ENCODE measurements at regions not wholly inside any gene's neighbourhood (a gene's known extent, or its start where the extent isn't known, plus 50 kb on each side); places are given as distances from the start of the nearest gene placed in this dataset.

DNA sequence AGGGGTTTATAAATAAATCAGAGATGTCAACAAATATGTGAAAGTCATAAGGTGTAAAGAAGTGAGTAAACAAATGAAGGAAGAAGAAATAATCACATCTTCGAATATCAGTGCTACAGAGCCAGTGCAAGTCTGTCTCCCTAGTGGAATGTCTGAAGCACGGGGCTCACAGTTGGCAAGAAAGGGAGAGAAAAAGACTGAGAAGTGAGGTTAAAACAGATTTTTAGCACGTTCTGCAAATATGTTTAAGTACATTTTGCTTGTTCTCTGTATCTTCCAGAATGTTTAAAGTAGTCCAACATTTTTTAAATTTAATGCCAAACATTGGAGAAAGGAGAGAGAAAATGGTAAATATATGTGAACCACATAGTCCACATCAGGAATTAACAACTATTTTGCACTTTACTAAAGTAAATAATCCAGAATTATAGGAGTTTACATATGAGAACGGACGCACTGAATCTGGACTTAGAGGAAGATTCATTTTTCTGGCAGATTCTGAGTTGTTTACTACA is 682.4 kb downstream of the LTN1 start:
- TF ChIP-seq POLR2A (IDR thresholded peaks at IDR 0.05) (no peak), POLR2AphosphoS5 (IDR thresholded peaks at IDR 0.05) (no peak)
- TF ChIP-seq, protein P1, sequence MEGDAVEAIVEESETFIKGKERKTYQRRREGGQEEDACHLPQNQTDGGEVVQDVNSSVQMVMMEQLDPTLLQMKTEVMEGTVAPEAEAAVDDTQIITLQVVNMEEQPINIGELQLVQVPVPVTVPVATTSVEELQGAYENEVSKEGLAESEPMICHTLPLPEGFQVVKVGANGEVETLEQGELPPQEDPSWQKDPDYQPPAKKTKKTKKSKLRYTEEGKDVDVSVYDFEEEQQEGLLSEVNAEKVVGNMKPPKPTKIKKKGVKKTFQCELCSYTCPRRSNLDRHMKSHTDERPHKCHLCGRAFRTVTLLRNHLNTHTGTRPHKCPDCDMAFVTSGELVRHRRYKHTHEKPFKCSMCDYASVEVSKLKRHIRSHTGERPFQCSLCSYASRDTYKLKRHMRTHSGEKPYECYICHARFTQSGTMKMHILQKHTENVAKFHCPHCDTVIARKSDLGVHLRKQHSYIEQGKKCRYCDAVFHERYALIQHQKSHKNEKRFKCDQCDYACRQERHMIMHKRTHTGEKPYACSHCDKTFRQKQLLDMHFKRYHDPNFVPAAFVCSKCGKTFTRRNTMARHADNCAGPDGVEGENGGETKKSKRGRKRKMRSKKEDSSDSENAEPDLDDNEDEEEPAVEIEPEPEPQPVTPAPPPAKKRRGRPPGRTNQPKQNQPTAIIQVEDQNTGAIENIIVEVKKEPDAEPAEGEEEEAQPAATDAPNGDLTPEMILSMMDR (IDR thresholded peaks at IDR 0.05), result no peak
- 38 to 52% methylated on average over 5 of the region's 5 CpGs for WGBS, 2 donors (ENCODE audit: low coverage in 1 of 2)
- Histone ChIP-seq H3K27ac (no peak overlapping the region), H3K36me3 (no peaks in the 10 kb centered on the region), H3K4me3 (no peak overlapping the region), H3K27me3 (no peaks in the 10 kb centered on the region), H3K4me1 (no peaks in the 10 kb centered on the region), H3K9me3 (peaks cover 0 to 19% (median 0%) of the 10 kb centered on the region in 3 donors)
- no peak for ATAC-seq

DNA sequence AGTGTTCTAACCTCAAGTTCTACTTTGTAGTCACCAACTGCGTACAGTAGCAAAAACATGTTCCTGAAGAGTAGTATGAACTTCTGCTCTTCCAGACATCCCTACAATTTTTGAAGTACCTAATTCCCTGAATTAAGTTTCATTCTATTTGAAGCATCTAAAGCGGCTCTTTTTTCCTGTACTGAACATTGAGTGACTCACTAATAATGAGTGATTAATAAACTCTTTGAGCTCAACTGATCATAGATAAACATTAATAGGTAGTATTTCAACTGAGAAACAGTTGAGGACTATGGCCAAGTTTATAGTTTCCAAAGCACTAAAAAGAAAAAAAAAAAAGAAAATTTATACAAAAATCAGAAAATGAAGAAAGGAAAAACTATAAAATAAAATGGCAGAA is 683.1 kb downstream of the LTN1 start:
- H3K4me3 ChIP-seq, result no peak overlapping the region
- TF ChIP-seq, protein P1 (IDR thresholded peaks at IDR 0.05), result no peak
- no peak for TF ChIP-seq EP300 (IDR thresholded peaks at IDR 0.05)
- TF ChIP-seq POLR2AphosphoS5 (IDR thresholded peaks at IDR 0.05), result no peak
- TF ChIP-seq POLR2A (IDR thresholded peaks at IDR 0.05), result no peak
- no peak for ATAC-seq
- no peaks in the 10 kb centered on the region for H3K27me3 ChIP-seq
- 92 to 96% methylated on average over 2 of the region's 2 CpGs for WGBS, 2 donors (ENCODE audit: low coverage in 1 of 2)
- no peaks in the 10 kb centered on the region for H3K36me3 ChIP-seq
- no peaks in the 10 kb centered on the region for H3K4me1 ChIP-seq
- no peak overlapping the region for H3K27ac ChIP-seq
- peaks cover 0 to 19% (median 0%) of the 10 kb centered on the region in 3 donors for H3K9me3 ChIP-seq

DNA sequence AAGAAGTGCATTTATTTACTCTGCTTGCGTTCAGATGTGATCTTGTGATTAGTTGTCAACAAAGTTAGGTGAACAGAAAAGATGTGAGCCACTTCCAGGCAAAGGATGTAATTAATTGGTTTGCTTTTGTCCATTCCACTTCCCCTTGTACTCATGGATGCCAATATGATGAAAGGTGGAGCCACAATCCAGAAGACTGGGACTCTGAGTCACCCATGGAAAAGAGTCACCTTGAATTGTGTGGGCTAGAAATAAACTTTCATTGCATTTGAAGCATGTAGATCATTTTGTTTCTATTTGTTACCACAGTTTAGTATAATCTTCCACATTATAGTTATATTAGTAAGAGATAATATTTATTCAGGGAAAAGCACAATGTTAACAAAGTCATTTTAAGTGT is 684.2 kb downstream of the LTN1 start:
- Histone ChIP-seq H3K27me3 (no peaks in the 10 kb centered on the region), H3K27ac (no peak overlapping the region), H3K9me3 (peaks cover 0 to 17% (median 0%) of the 10 kb centered on the region in 3 donors), H3K4me1 (no peaks in the 10 kb centered on the region), H3K36me3 (no peaks in the 10 kb centered on the region), H3K4me3 (no peak overlapping the region)
- WGBS, 2 donors (ENCODE audit: low coverage in 1 of 2), result 64 to 93% methylated on average over 1 of the region's 1 CpG
- no peak for ATAC-seq
- no peak for TF ChIP-seq EP300 (IDR thresholded peaks at IDR 0.05)
- TF ChIP-seq POLR2A (IDR thresholded peaks at IDR 0.05), result no peak
- TF ChIP-seq, protein P1 (IDR thresholded peaks at IDR 0.05), result no peak
- no peak for TF ChIP-seq POLR2AphosphoS5 (IDR thresholded peaks at IDR 0.05)

- Histone ChIP-seq H3K36me3 (no peaks in the 10 kb centered on the region), H3K27me3 (no peaks in the 10 kb centered on the region), H3K9me3 (no peaks in the 10 kb centered on the region), H3K27ac (no peak overlapping the region), H3K4me1 (no peaks in the 10 kb centered on the region), H3K4me3 (no peak overlapping the region)
- TF ChIP-seq, protein P1 (IDR thresholded peaks at IDR 0.05), result no peak
- no peak for TF ChIP-seq POLR2A (IDR thresholded peaks at IDR 0.05)
- no peak for TF ChIP-seq EP300 (IDR thresholded peaks at IDR 0.05)
- TF ChIP-seq POLR2AphosphoS5 (IDR thresholded peaks at IDR 0.05), result no peak
- no peak for ATAC-seq
Observed at GRCh38 chr21:28299946-28300345, 692.7 kb downstream of the LTN1 start.

GRCh38 chr21:28298251-28298672 is 694.4 kb downstream of the LTN1 start:
- ATAC-seq, result no peak
- no peak overlapping the region for H3K27ac ChIP-seq
- TF ChIP-seq EP300 (IDR thresholded peaks at IDR 0.05) (no peak), POLR2A (IDR thresholded peaks at IDR 0.05) (no peak)
- TF ChIP-seq, protein P1 (IDR thresholded peaks at IDR 0.05), result no peak

More at GRCh38 chr21:28298251-28298672, 694.4 kb downstream of the LTN1 start:
- Histone ChIP-seq H3K4me1 (no peaks in the 10 kb centered on the region), H3K9me3 (no peaks in the 10 kb centered on the region), H3K27me3 (no peaks in the 10 kb centered on the region), H3K36me3 (no peaks in the 10 kb centered on the region), H3K4me3 (no peak overlapping the region)
